ENCODE measurements at regions not wholly inside any gene's neighbourhood (a gene's known extent, or its start where the extent isn't known, plus 50 kb on each side); places are given as distances from the start of the nearest gene placed in this dataset.
"Not testable (repeated sequence)": the region's sequence is repeated elsewhere in the genome, so short reads cannot be mapped to it uniquely, and the experiment has no call there.

GRCh38 chr13:53301449-53301848, 272.8 kb downstream of the OLFM4 start:
- no peak for DNase-seq

- DNase-seq, result not testable (repeated sequence)
These were observed 276.8 kb downstream of the OLFM4 start for GRCh38 chr13:53305419-53305818.

- DNase-seq, result no peak
These were observed 282.2 kb downstream of the OLFM4 start for GRCh38 chr13:53310786-53311185.

GRCh38 chr13:53311561-53311960, 282.9 kb downstream of the OLFM4 start:
- no peak for DNase-seq

- no peak for DNase-seq
These were observed 292.7 kb downstream of the OLFM4 start for GRCh38 chr13:53321296-53321801.

- no peak for DNase-seq
These were observed 296.0 kb downstream of the OLFM4 start for GRCh38 chr13:53324656-53325055.

GRCh38 chr13:53326716-53327115, 298.1 kb downstream of the OLFM4 start:
- DNase-seq, result no peak

GRCh38 chr13:53327680-53328315, 299.2 kb downstream of the OLFM4 start:
- DNase-seq, result no peak

GRCh38 chr13:53336441-53337160, 308.0 kb downstream of the OLFM4 start:
- DNase-seq, result no peak

- no peak for DNase-seq
These were observed 310.1 kb downstream of the OLFM4 start for GRCh38 chr13:53338760-53339159.

- DNase-seq, result no peak
These were observed 312.0 kb downstream of the OLFM4 start for GRCh38 chr13:53340505-53341143.

GRCh38 chr13:53341144-53341510, 312.5 kb downstream of the OLFM4 start:
- no peak for DNase-seq

GRCh38 chr13:53342623-53343360, 314.2 kb downstream of the OLFM4 start:
- no peak for DNase-seq

GRCh38 chr13:53343361-53343744, 314.7 kb downstream of the OLFM4 start:
- DNase-seq, result no peak

- DNase-seq, result no peak
These were observed 322.4 kb downstream of the OLFM4 start for GRCh38 chr13:53351021-53351420.

- no peak for DNase-seq
These were observed 329.0 kb downstream of the OLFM4 start for GRCh38 chr13:53357582-53357981.

GRCh38 chr13:53368948-53369347, 340.3 kb downstream of the OLFM4 start:
- no peak for DNase-seq

- no peak for DNase-seq
These were observed 350.9 kb downstream of the OLFM4 start for GRCh38 chr13:53379485-53379884.

- no peak for DNase-seq
These were observed 353.4 kb downstream of the OLFM4 start for GRCh38 chr13:53382008-53382407.

GRCh38 chr13:53398051-53398450, 369.4 kb downstream of the OLFM4 start:
- no peak for DNase-seq

GRCh38 chr13:53405616-53406015, 377.0 kb downstream of the OLFM4 start:
- no peak for DNase-seq

- no peak for DNase-seq
These were observed 379.7 kb downstream of the OLFM4 start for GRCh38 chr13:53408306-53408705.

GRCh38 chr13:53408847-53409568, 380.4 kb downstream of the OLFM4 start:
- no peak for DNase-seq

Measured in NCI-H1436 treated with DMSO at 0.1 percent for 48 hours (cell line).